Large intestine (tissue), 3 donors: ENCODE measurements at regions not wholly inside any gene's neighbourhood (a gene's known extent, or its start where the extent isn't known, plus 50 kb on each side); places are given as distances from the start of the nearest gene placed in this dataset.

Source experiments
- DNase-seq, 2 donors: peaks; one replicate each; pipeline versions ENCODE4 v3.0.0 to v3.0.0-alpha.2; 2013
- H3K27ac ChIP-seq: one replicate; pipeline ENCODE4 v1.5.1; 2013; ENCODE audit warnings: low read length
- H3K27me3 ChIP-seq: 2 replicates; pipeline ENCODE4 v1.6.1; 2013; ENCODE audit warnings: low read length; ENCODE audit not compliant: control insufficient read depth, insufficient read depth
- H3K36me3 ChIP-seq: 2 replicates; pipeline ENCODE4 v1.6.1; 2013; ENCODE audit warnings: low read length; ENCODE audit not compliant: control insufficient read depth, insufficient read depth
- H3K4me1 ChIP-seq: one replicate; pipeline ENCODE4 v1.6.1; 2013; ENCODE audit warnings: low read length; ENCODE audit not compliant: control insufficient read depth, insufficient read depth
- H3K4me3 ChIP-seq: one replicate; pipeline ENCODE4 v1.5.1; 2013; ENCODE audit warnings: low read length
- H3K9me3 ChIP-seq: one replicate; pipeline ENCODE4 v1.6.1; 2013; ENCODE audit warnings: mild to moderate bottlenecking, low read depth, low read length, moderate library complexity; ENCODE audit not compliant: control insufficient read depth
- WGBS: methylation state at CpG from one replicate; pipeline ENCODE4 v1.1.5; 2013; ENCODE audit warnings: low lambda C conversion rate; ENCODE audit not compliant: insufficient coverage; 5-methylcytosine and 5-hydroxymethylcytosine counted together

GRCh38 chr12:73180734-73181133 lies 908.6 kb downstream of the TRHDE start:
- no peaks in the 10 kb centered on the region for H3K9me3 ChIP-seq
- WGBS: no CpG with 5 or more reads among the region's 3 CpGs
- no peaks in the 10 kb centered on the region for H3K36me3 ChIP-seq
- no peaks in the 10 kb centered on the region for H3K4me1 ChIP-seq
- H3K27ac ChIP-seq: no peak overlapping the region
- DNase-seq: no peak
- H3K27me3 ChIP-seq: no peaks in the 10 kb centered on the region
- no peak overlapping the region for H3K4me3 ChIP-seq

GRCh38 chr12:73181244-73181643 lies 909.1 kb downstream of the TRHDE start:
- Histone ChIP-seq H3K27ac (no peak overlapping the region), H3K9me3 (no peaks in the 10 kb centered on the region), H3K36me3 (no peaks in the 10 kb centered on the region), H3K4me1 (no peaks in the 10 kb centered on the region), H3K4me3 (no peak overlapping the region), H3K27me3 (no peaks in the 10 kb centered on the region)
- no CpG with 5 or more reads among the region's 7 CpGs for WGBS
- no peak for DNase-seq

GRCh38 chr12:73185403-73185802 lies 913.2 kb downstream of the TRHDE start:
- H3K27me3 ChIP-seq: no peaks in the 10 kb centered on the region
- WGBS: no CpG with 5 or more reads among the region's 1 CpG
- no peak overlapping the region for H3K4me3 ChIP-seq

GRCh38 chr12:73186272-73186671 lies 914.1 kb downstream of the TRHDE start:
- no peaks in the 10 kb centered on the region for H3K36me3 ChIP-seq
- no peaks in the 10 kb centered on the region for H3K27me3 ChIP-seq
- no peak overlapping the region for H3K27ac ChIP-seq
- WGBS: 60% methylated on average over 1 of the region's 2 CpGs
- no peak overlapping the region for H3K4me3 ChIP-seq
- DNase-seq: no peak
- no peaks in the 10 kb centered on the region for H3K9me3 ChIP-seq
- H3K4me1 ChIP-seq: no peaks in the 10 kb centered on the region

More at GRCh38 chr12:73185403-73185802, 913.2 kb downstream of the TRHDE start:
- Histone ChIP-seq H3K36me3 (no peaks in the 10 kb centered on the region), H3K4me1 (no peaks in the 10 kb centered on the region), H3K27ac (no peak overlapping the region), H3K9me3 (no peaks in the 10 kb centered on the region)
- DNase-seq: no peak

GRCh38 chr12:73187765-73188164 lies 915.6 kb downstream of the TRHDE start:
- Histone ChIP-seq H3K9me3 (no peaks in the 10 kb centered on the region), H3K36me3 (no peaks in the 10 kb centered on the region), H3K27me3 (no peaks in the 10 kb centered on the region), H3K4me1 (no peaks in the 10 kb centered on the region), H3K27ac (no peak overlapping the region), H3K4me3 (no peak overlapping the region)
- WGBS: 86% methylated on average over 1 of the region's 1 CpG
- DNase-seq: no peak

GRCh38 chr12:73210548-73211204 lies 938.5 kb downstream of the TRHDE start:
- Histone ChIP-seq H3K27me3 (no peaks in the 10 kb centered on the region), H3K9me3 (no peaks in the 10 kb centered on the region), H3K27ac (no peak overlapping the region), H3K4me1 (no peaks in the 10 kb centered on the region), H3K4me3 (no peak overlapping the region), H3K36me3 (no peaks in the 10 kb centered on the region)
- WGBS: 91% methylated on average over 3 of the region's 5 CpGs
- DNase-seq: no peak

GRCh38 chr12:73220951-73221350 lies 948.8 kb downstream of the TRHDE start:
- no peak for DNase-seq
- H3K27me3 ChIP-seq: no peaks in the 10 kb centered on the region
- WGBS: 86% methylated on average over 1 of the region's 2 CpGs
- no peaks in the 10 kb centered on the region for H3K4me1 ChIP-seq
- H3K4me3 ChIP-seq: no peak overlapping the region
- H3K27ac ChIP-seq: no peak overlapping the region
- no peaks in the 10 kb centered on the region for H3K36me3 ChIP-seq
- H3K9me3 ChIP-seq: no peaks in the 10 kb centered on the region

- H3K27me3 ChIP-seq: no peaks in the 10 kb centered on the region
- DNase-seq: no peak
- H3K4me1 ChIP-seq: no peaks in the 10 kb centered on the region
- H3K9me3 ChIP-seq: no peaks in the 10 kb centered on the region
- no peak overlapping the region for H3K4me3 ChIP-seq
- no peaks in the 10 kb centered on the region for H3K36me3 ChIP-seq
- no peak overlapping the region for H3K27ac ChIP-seq
These were observed 949.2 kb downstream of the TRHDE start for GRCh38 chr12:73221398-73221797.

GRCh38 chr12:73221836-73222235 lies 949.7 kb downstream of the TRHDE start:
- no peak for DNase-seq

GRCh38 chr12:73225371-73225937 lies 953.3 kb downstream of the TRHDE start:
- H3K27me3 ChIP-seq: no peaks in the 10 kb centered on the region
- H3K27ac ChIP-seq: no peak overlapping the region
- no peaks in the 10 kb centered on the region for H3K4me1 ChIP-seq
- WGBS: no CpG with 5 or more reads among the region's 1 CpG
- no peaks in the 10 kb centered on the region for H3K36me3 ChIP-seq
- H3K9me3 ChIP-seq: no peaks in the 10 kb centered on the region
- H3K4me3 ChIP-seq: no peak overlapping the region
- DNase-seq: no peak

More at GRCh38 chr12:73221836-73222235, 949.7 kb downstream of the TRHDE start:
- Histone ChIP-seq H3K4me1 (no peaks in the 10 kb centered on the region), H3K9me3 (no peaks in the 10 kb centered on the region), H3K27ac (no peak overlapping the region), H3K27me3 (no peaks in the 10 kb centered on the region), H3K4me3 (no peak overlapping the region), H3K36me3 (no peaks in the 10 kb centered on the region)

- WGBS: no CpG with 5 or more reads among the region's 2 CpGs
- H3K9me3 ChIP-seq: no peaks in the 10 kb centered on the region
These were observed 953.8 kb downstream of the TRHDE start for GRCh38 chr12:73225941-73226340.

More at GRCh38 chr12:73225941-73226340, 953.8 kb downstream of the TRHDE start:
- no peak overlapping the region for H3K27ac ChIP-seq
- DNase-seq: no peak
- no peak overlapping the region for H3K4me3 ChIP-seq
- H3K27me3 ChIP-seq: no peaks in the 10 kb centered on the region
- no peaks in the 10 kb centered on the region for H3K4me1 ChIP-seq
- H3K36me3 ChIP-seq: no peaks in the 10 kb centered on the region
